Ovary (tissue), 3 donors: ENCODE measurements at regions not wholly inside any gene's neighbourhood (a gene's known extent, or its start where the extent isn't known, plus 50 kb on each side); places are given as distances from the start of the nearest gene placed in this dataset.

Experiments
- CTCF ChIP-seq, 3 donors: fragments of 450-650 bp in 2 of 3; fragments of 200-600 bp in 1 of 3; IDR thresholded peaks; one replicate each; pipeline versions ENCODE4 v1.5.1 to v1.8.0; 2016 to 2022; ENCODE audit warnings: antibody characterized with exemption in 3 of 3, mild to moderate bottlenecking in 1 of 3
- EP300 ChIP-seq: sonication (generic); formaldehyde crosslinking; IDR thresholded peaks from one replicate; pipeline ENCODE4 v1.6.1; 2017; ENCODE audit warnings: antibody characterized with exemption
- donor health status: DM: no; HTN: no; CAD: no.

- no peak for TF ChIP-seq EP300
- TF ChIP-seq CTCF (IDR thresholded peaks at IDR 0.05): no peak
These were observed 210.9 kb upstream of the DDX18 start for GRCh38 chr2:117603567-117603966.
